AG09319 (cell line): ENCODE measurements at regions not wholly inside any gene's neighbourhood (a gene's known extent, or its start where the extent isn't known, plus 50 kb on each side); places are given as distances from the start of the nearest gene placed in this dataset.

ENCODE experiments used
- DNase-seq: peaks from one replicate; pipeline ENCODE4 v3.0.0-alpha.2; 2010; ENCODE audit warnings: low read depth; ENCODE audit errors: extremely low read depth
- TF ChIP-seq, protein P1 (sequence below): IDR thresholded peaks from 2 replicates; pipeline ENCODE4 v1.5.1; 2011; ENCODE audit warnings: low read depth, mild to moderate bottlenecking, inconsistent platforms, low read length, moderate library complexity

DNA sequence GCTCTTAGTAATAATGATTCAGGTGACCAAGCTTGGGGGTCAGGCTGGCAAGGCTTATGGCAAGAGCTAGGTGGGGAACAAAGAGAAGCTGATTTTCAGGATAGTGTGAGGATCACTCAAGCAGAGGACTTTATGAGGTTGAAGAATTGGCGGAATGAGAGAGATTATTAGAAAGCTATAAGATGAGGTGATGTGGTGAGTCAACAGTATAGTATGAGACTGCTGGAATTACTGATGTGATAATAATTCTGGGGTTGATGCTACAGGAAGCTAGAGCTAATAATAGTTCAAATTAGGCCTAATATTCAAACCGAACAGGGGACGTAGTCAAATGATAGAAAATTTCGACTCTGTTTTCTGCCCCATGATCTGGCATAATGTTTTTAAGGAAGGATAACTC lies 2115.3 kb upstream of the PIK3C3 start:
- TF ChIP-seq, protein P1, sequence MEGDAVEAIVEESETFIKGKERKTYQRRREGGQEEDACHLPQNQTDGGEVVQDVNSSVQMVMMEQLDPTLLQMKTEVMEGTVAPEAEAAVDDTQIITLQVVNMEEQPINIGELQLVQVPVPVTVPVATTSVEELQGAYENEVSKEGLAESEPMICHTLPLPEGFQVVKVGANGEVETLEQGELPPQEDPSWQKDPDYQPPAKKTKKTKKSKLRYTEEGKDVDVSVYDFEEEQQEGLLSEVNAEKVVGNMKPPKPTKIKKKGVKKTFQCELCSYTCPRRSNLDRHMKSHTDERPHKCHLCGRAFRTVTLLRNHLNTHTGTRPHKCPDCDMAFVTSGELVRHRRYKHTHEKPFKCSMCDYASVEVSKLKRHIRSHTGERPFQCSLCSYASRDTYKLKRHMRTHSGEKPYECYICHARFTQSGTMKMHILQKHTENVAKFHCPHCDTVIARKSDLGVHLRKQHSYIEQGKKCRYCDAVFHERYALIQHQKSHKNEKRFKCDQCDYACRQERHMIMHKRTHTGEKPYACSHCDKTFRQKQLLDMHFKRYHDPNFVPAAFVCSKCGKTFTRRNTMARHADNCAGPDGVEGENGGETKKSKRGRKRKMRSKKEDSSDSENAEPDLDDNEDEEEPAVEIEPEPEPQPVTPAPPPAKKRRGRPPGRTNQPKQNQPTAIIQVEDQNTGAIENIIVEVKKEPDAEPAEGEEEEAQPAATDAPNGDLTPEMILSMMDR, result no peak
- DNase-seq, result no peak

DNA sequence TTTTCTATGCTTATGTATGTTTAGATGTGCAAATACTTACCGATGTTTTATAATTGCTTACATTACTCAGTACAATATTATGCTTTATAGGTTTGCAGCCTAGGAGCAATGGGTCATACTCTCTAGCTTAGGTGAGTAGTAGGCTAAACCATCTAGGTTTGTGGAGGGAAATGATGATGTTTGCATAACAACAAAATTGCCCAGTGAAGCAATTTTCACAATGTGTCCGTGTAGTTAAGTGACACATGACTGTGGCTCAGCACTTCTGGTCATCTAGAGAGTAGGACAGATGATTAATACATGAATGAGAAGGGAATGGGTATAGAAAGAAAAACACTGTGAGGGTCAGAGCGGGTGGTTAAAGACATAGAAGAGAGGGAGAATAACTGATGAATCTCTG lies 2116.2 kb upstream of the PIK3C3 start:
- DNase-seq, result no peak
- TF ChIP-seq, protein P1, result no peak

DNA sequence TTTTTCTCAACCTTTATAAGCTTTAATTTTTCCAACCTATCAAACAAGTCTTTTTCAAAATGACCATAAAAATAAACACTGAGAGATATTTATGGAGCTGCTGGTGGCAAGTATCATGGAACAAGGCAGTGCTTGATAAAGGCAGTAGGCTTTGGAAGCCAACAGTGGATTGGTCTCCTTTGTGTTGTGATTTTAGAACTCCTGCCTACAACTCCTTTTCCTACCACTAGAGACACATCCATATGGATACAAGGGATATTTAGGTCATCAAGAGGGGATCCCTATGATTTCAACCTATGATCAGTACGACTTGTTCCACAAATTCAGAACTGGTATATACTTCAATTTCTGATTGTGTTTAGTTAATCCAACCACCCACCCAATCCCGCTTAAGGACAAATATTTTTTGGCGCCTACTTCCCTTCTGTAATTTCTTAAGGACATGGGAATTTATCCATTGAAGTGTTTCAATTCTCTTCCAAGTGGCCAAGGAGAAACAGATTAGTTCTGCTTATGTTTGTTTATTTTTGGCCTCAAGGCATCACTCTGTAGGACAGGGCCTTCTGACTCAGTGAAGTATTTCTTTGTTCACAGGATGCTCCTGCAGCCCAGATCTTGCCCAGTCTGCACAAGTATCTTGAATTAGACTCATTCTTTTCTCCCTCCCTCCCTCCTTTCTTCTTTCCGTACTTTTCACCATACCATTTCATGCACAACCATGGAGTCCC lies 2119.6 kb upstream of the PIK3C3 start:
- DNase-seq, result no peak
- TF ChIP-seq, protein P1, result no peak

DNA sequence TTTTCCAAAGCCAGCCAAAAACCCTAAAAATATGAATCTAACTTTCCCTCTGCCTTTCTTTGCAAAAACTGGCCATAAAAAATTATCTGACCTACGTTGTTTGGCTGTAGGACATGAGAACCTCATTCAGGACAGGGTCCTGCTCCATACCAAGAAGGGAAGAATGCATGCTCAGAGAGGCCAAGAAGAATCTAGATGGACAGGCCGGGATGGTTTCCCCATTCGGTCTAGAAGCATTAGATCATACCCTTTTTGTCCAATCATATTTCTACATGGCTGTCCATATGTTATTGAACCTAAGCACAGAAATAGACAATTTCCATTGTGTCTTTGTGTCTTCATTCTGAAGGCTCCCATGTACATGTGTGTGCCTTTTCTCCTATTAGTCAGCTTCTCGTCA lies 2120.4 kb upstream of the PIK3C3 start:
- TF ChIP-seq, protein P1, result no peak
- DNase-seq, result no peak

DNA sequence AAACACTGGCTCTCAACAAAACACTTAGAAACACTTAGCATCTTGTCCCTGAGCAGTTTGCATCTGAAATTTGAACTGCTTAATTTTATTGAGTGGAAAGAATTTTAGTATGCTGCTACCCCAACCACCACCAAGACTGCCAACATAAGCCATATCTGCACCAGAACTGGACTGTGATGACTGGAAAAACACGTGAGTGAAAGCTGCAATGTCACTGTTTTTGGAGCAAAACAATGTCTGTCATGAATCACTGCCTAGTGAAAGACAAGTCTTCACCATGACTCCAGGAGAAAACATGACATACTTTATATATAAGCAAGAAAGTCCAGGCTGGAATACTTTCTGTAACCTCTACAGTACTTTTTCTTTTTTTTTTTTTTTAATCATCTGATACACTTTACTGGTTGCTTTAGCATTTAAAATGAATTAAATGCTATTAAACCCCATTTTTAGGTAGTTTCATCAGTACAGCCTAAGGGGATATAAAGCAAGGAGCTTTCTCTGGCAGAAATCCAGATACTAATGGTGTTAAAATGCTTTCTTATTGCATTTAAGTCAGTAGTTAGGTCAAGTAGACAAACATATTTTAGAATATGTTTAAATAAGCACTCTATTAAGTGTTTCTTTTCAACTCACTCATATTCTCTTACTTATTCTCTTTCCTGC lies 2129.4 kb upstream of the PIK3C3 start:
- DNase-seq, result no peak
- TF ChIP-seq, protein P1, result no peak

DNA sequence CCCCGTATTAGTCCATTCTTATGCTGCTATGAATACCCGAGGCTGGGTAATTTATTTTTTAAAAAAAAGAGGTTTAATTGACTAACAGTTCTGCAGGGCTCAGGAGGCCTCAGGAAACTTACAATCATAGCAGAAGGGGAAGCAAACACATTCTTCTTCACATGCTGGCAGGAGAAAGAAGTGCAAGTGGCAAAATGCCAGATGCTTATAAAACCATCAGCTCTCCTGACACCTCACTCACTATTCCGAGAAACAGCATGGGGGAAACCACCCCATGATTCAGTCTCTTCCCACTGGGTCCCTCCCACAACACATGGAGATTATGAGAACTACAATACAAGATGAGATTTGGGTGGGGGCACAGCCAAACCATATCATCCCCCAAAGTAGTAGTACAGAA lies 2148.5 kb upstream of the PIK3C3 start:
- DNase-seq, result no peak
- TF ChIP-seq, protein P1, result no peak

DNA sequence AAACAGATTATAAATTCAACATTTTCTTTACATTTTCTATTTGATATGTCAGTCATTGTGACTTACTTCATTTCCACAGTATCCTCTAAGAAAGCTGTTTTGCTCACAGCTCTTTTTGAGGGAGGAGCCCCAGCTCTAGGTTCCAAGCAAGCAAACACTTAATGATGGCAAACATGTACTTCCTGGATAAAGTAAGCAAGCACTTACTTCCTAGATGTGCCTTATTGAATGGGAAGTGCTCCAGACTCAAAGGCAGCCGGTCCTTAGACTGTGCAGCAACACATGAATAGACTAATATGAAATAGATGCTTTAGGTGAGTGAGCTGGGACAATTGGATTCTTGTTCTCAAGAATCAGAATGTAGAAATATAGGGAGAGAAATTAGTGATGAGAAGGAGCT lies 2149.8 kb upstream of the PIK3C3 start:
- TF ChIP-seq, protein P1, result no peak
- no peak for DNase-seq
